Brain pericyte (primary cell): ENCODE measurements at regions not wholly inside any gene's neighbourhood (a gene's known extent, or its start where the extent isn't known, plus 50 kb on each side); places are given as distances from the start of the nearest gene placed in this dataset.

Experiments used
- DNase-seq: peaks from one replicate; pipeline ENCODE4 v3.0.0-alpha.2; 2012; ENCODE audit warnings: low read depth, low spot score

DNA sequence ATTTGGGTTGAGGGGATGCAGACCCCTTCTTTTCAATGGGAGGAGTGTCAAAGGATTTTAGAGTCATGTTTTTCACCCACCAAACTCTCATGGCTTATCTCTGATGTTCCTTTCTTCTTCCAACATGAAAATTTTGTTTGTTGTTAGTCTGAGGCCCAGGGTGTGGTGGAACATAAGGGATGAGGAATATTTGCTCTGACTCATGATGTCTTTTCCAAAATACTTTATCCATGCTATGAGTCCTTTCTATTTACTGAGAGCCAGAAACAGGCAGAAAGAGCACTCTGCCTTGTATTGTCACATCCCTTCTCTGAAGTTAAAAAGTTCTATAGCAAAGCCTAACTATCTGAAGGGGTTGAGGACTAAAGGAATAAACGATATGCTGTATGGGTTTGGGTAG lies 61.6 kb upstream of the GYPA start:
- DNase-seq = no peak

DNA sequence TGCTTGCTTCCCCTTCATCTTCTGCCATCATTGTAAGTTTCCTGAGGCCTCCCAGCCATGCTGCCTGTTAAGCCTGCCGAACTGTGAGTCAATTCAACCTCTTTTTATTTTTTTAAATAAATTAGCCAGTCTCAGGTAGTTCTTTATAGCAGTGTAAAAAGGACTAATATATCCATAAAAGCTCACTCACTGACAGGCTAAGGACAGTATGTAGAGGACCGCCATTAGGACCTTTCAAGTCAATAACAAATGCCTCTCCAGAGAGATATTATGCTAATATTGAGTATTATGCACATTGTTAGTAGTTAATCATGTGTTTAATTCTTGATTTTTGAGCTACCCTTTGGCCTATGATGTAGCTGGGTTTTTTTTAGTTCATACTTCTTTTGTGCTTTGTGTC lies 62.6 kb upstream of the GYPA start:
- no peak for DNase-seq

- no peak for DNase-seq
Measured at GRCh38 chr4:144204431-144204830, 63.9 kb upstream of the GYPA start.

DNA sequence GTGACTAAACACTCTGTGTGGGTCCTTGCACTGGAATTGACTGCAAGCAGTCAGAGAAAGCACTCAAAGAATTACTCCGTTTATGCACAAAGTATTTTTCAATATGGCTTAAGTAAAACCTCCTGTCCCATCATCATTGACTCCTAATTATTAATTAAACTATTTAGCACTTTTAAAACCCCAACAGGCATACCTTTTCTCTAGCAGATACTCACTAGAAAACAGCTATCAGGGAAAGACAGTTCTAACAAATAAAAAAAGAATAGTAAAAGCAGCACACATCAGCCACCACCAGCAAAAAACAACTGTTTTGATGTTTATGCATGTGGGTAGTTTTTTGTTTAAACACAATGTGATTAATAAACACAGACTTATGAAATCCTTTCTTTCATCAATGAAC lies 66.2 kb upstream of the GYPA start:
- DNase-seq = no peak

- DNase-seq = no peak
Measured at GRCh38 chr4:144208074-144208473, 67.6 kb upstream of the GYPA start.

GRCh38 chr4:144209491-144209890 lies 69.0 kb upstream of the GYPA start:
- DNase-seq = no peak

DNA sequence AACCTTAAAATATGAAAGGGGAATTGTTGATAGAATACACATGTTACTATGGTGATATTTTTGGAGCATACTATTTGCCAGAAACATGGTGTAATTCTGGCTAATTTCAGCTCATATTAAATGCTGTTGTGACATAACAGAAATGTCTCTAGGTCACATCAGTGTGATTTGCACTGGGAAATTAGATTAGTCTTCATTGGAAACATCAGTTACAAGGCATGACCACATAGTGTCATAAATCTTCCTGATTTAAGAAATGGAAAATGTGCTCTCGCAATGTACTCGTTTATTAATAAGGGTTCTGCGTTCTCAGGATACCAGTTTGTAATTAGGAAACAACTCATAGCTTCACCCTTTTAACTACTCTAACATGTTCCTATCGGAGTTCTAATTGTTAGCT lies 72.9 kb upstream of the GYPA start:
- no peak for DNase-seq

DNA sequence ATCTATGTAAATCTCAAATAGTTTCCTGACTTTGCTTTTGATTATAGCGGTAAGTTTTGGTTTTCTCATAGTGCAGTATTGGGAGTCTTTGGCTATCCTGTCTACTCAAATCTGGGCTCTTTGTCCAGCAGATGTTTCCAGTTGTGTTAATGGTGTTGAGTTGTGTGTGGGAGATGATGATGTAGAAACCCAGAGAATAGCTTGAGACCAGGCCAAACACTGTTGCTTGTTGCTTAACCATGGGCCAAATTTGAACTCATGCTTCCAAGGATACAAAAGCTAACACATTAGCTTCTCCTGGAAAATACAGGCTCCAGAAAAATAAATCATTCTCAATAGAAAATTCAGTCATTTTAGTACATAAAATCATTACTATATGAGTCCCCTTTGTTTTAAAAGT lies 82.6 kb upstream of the GYPA start:
- DNase-seq = no peak

DNA sequence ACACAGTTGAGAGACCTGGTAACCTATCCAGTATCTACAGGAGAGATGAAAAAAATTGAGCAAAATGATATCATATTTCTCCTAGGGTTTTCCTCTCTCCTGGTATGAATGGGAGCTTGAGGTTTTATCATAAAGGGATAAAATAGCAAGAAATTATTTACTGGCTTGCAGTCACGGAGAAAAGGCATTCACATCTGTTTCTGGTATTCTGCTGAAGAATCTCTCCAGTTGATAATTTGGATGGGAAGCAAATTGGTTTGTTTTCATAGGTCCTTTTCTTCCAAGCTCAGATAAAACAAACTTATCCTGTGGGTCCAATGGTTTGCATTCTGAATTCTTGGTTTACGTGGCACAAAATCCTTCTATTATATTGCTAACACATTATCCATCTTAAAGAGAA lies 83.1 kb upstream of the GYPA start:
- DNase-seq = no peak

- DNase-seq = no peak
Measured at GRCh38 chr4:144259285-144259684, 118.8 kb upstream of the GYPA start.

GRCh38 chr4:144267084-144267483 lies 126.6 kb upstream of the GYPA start:
- no peak for DNase-seq

GRCh38 chr4:144280688-144281087 lies 140.2 kb upstream of the GYPA start:
- no peak for DNase-seq

DNA sequence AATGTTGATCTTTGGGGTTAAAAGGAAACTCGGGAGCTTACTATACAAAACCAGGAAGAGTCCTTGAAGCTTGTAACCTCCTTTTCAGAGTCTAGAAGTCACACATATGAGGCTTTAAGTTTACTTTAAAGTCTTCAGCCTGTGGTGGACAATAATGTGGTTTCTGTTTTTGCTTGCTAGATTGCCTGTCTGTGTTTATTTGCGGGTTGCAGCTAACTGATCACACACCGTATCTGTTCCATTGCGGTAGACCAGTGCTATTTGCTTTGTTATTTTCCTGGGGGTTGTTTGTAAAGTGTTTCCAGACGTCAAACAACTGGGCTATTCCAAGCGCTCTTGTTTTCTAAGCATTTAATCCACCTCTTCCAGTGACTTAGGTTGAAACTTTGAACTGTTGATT lies 143.0 kb upstream of the GYPA start:
- DNase-seq = no peak

DNA sequence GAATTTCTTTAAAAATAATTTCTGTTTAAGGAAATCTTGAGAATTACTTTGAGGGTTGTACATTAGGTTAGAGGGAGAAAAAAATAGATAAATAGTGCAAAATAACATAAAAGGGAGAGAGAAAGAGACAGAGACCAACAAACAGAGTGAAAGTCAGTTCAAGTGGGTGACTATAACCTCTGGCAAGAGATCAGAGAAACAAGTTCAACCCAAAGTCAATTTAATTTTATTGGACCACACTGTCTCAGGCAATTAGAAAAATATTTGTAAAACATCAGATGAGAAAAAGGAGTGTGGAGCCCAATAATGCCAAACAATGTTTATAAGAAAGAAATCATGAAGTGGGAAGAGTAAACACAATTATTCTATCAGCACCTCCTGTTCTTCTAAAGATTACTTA lies 143.5 kb upstream of the GYPA start:
- no peak for DNase-seq

GRCh38 chr4:144288011-144288903 lies 147.7 kb upstream of the GYPA start:
- DNase-seq = no peak

GRCh38 chr4:144289667-144290428 lies 149.3 kb upstream of the GYPA start:
- no peak for DNase-seq

- no peak for DNase-seq
Measured at GRCh38 chr4:144291164-144291563, 150.6 kb upstream of the GYPA start.

GRCh38 chr4:144294211-144294610 lies 153.7 kb upstream of the GYPA start:
- no peak for DNase-seq

DNA sequence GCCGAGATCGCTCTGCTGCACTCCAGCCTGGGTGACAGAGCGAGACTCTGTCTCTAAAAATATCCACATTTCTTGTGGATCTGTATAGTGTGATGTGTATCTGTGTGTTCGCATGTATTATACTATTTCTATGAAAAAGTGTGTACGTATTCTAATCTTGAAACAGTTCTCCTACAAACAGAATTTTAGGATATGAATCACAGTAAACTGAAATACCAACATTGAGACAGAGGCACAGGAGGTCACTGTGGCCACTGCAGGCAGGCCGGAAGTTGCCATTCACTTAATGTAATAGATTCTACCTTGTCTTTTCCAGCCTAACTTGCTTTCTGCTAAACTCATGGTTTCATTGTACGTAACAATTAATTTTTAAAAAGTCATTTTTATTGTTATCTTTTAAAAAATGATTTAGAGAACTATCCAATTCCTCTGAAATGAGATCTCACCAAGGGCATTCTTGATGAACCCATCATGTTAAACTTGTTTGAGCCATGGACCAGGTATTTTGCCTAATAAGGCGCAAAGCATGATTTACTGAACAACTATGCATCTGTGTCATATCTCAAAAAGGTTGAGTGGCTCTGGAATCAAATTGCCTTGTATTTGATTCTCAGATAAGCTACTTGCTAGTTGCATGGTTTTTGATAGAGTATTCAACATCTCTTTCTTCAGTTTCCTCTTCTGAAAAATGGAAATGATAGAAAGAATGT lies 154.9 kb upstream of the GYPA start:
- DNase-seq = no peak

DNA sequence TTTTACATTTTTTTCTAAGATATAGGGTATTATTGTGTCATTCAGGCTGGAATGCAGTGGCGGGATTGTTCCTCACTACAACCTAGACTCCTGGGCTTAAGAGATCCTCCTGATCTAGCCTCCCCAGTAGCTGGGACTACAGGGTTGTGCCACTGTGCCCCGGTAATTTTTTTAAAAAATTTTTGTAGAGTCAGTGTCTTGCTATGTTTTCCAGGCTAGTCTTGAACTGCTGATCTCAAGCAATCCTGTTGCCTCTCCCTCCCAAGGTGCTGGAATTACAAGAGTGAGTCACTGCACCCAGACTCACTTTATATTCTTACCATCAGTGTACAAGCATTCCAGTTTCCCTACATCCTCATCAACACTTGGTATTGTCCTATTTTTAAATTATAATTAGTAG lies 156.4 kb upstream of the GYPA start:
- no peak for DNase-seq

GRCh38 chr4:144298519-144298918 lies 158.0 kb upstream of the GYPA start:
- DNase-seq = no peak

DNA sequence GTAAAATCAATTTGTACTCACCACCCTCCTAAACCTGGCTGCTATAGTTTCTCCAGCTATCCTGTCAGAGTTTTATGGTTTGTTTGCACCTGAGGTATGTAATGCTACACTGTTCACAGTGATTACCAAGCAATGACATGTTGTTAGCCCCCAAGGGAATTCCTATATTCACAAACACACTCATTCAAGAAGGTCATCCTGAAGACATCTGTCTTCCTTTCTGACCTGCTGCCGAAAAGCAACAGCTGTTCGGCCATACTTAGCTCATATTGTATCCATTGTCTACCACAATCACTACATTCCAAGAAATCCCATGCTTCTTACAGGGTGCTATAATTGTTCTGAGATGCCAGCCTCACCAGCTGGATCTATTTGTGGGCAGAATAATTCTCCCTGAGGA lies 160.1 kb upstream of the GYPA start:
- DNase-seq = no peak
